Muscle of leg (tissue), 3 donors: ENCODE measurements at regions not wholly inside any gene's neighbourhood (a gene's known extent, or its start where the extent isn't known, plus 50 kb on each side); places are given as distances from the start of the nearest gene placed in this dataset.

Source experiments
- DNase-seq: peaks from one replicate; pipeline ENCODE4 v3.0.0; 2013
- H3K27ac ChIP-seq: one replicate; pipeline ENCODE4 v1.5.1; 2013; ENCODE audit warnings: mild to moderate bottlenecking, low read length, control low read depth
- H3K27me3 ChIP-seq: one replicate; pipeline ENCODE4 v1.6.1; 2013; ENCODE audit warnings: low read length; ENCODE audit not compliant: control insufficient read depth, insufficient read depth
- H3K36me3 ChIP-seq: one replicate; pipeline ENCODE4 v1.6.1; 2013; ENCODE audit warnings: low read length; ENCODE audit not compliant: control insufficient read depth, insufficient read depth
- H3K4me1 ChIP-seq: one replicate; pipeline ENCODE4 v1.6.1; 2013; ENCODE audit warnings: low read length; ENCODE audit not compliant: control insufficient read depth, insufficient read depth
- H3K4me3 ChIP-seq: one replicate; pipeline ENCODE4 v1.5.1; 2013; ENCODE audit warnings: low read length, control low read depth
- H3K9me3 ChIP-seq: replicated peaks from 2 replicates; pipeline ENCODE4 v1.6.1; 2013; ENCODE audit warnings: low read depth, low read length; ENCODE audit not compliant: control insufficient read depth
- WGBS: methylation state at CpG from one replicate; pipeline ENCODE4 v1.1.5; 2013; ENCODE audit warnings: missing lambda C conversion rate; ENCODE audit not compliant: insufficient coverage; 5-methylcytosine and 5-hydroxymethylcytosine counted together

DNA sequence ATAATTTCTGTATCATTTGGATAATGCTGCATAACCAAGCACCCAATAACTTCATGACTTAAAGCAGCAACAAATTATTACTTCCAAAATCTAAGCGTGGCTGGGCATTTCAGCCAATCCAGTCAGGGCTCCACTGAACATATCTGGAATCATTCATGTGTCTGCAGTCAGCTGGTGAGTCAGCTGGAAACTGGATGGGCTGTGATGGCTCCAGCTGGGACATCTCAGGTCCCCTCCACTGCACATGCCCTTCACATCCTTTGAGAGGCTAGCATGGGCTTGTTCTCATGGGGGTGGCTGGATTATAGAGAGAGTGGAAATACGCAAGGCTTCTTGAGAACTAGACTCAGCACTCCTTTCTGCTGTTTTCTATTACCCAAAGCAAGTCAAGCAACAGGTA is 961.9 kb downstream of the DIAPH3 start:
- no peaks in the 10 kb centered on the region for H3K4me1 ChIP-seq
- H3K9me3 ChIP-seq = no peaks in the 10 kb centered on the region
- H3K27ac ChIP-seq = no peak overlapping the region
- H3K27me3 ChIP-seq = no peaks in the 10 kb centered on the region
- no peaks in the 10 kb centered on the region for H3K36me3 ChIP-seq
- no CpG with 5 or more reads among the region's 2 CpGs for WGBS
- DNase-seq = no peak
- no peak overlapping the region for H3K4me3 ChIP-seq

DNA sequence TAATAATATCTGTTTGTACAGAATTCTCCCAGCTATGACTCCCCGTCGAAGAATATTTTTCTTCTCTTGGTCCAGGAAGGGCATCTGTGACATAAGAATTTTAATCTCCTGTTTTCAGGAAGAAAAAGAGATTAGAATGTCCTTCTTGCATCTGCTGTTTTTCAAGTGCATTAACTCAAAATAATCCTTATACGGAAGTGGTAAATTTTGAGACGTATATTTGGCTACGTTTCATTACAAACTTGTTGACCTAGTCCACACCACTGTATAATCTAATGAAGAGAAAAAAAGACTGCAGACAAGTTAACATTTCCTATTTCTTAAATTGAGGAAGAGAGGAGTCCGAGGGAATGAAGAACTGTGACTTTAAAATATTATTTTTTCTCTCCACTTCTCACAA is 959.9 kb downstream of the DIAPH3 start:
- Histone ChIP-seq H3K36me3 (no peaks in the 10 kb centered on the region), H3K4me1 (no peaks in the 10 kb centered on the region)
- no CpG with 5 or more reads among the region's 6 CpGs for WGBS

DNA sequence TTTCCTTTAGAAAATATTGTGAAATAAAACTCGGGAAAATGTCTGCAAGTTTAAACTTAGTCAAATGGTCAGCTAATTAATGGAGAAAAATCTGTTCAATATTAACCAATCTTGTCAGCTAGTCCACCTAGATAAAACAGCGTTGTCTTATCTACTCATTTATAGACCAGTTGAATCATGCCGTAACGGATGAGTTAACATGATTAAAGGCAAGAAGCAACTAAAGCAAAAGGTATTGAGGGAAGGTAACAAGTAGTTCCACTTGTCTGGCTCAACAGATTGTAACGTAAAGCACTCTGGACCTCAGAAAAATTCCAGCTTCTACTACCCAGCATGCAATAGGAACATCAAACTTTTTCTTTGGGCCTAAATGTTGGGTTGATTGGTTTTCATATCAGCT is 958.2 kb downstream of the DIAPH3 start:
- DNase-seq = no peak
- Histone ChIP-seq H3K36me3 (no peaks in the 10 kb centered on the region), H3K9me3 (no peaks in the 10 kb centered on the region), H3K4me1 (no peaks in the 10 kb centered on the region), H3K27ac (no peak overlapping the region), H3K27me3 (no peaks in the 10 kb centered on the region), H3K4me3 (no peak overlapping the region)
- no CpG with 5 or more reads among the region's 5 CpGs for WGBS

More for the DNA sequence above, 959.9 kb downstream of the DIAPH3 start:
- Histone ChIP-seq H3K4me3 (no peak overlapping the region), H3K27me3 (no peaks in the 10 kb centered on the region), H3K27ac (no peak overlapping the region), H3K9me3 (no peaks in the 10 kb centered on the region)
- DNase-seq = no peak

DNA sequence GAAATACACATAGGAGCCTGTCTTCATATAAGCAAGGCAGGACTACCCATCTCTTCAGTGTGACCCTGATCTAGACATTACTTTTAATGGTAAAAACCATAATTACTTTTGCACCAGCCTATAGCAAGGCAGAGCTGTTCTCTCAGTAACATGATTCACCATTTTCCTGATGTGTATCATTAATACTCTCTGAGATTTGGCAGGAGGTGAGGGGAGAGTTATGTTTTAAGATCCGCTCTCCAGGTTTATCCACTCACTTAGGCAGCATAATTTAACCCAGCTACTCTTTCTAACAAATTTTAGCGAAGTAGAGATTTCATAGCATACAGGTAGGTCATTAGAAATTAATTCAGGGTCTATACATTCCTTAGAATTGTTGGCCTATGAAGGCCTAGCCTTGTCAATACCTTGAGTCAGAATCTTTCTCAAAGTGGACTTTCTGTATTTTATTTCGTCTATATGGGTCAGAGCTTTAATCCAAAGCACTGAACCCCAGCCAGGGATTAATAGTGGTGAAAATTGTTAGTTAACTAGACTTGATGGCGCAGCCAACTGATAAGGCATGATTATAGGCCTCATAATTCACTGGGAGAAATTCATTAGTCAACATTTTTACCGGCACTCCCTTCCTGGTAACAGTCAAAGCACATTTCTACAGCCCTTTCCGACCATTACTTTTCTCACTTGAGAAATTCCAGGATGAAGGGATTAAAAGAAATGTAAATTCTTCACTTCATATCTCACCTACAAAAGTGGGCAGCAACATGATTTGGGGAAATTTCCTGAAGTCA is 955.1 kb downstream of the DIAPH3 start:
- H3K4me1 ChIP-seq = no peaks in the 10 kb centered on the region
- no peak overlapping the region for H3K27ac ChIP-seq
- no peaks in the 10 kb centered on the region for H3K27me3 ChIP-seq
- DNase-seq = no peak
- 100% methylated on average over 1 of the region's 6 CpGs for WGBS
- no peaks in the 10 kb centered on the region for H3K9me3 ChIP-seq
- H3K4me3 ChIP-seq = no peak overlapping the region
- no peaks in the 10 kb centered on the region for H3K36me3 ChIP-seq

DNA sequence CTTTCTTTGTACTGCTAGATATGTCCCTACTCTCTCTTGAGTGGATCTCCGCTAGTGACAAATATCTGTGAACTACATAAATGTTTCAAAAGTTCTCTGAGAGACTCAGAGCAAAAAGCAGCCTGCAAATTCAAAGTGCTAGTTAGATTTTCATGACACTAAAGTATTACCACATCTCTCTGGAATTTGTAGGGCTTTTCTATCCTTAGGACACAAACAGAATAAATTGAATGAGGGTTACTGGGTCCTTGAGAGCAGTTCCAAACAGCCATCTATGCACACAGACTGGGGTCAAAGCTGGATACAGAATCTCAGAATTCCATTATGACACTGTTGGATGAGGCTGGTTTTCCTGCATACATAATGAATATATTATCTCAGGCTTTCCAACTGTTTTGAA is 953.2 kb downstream of the DIAPH3 start:
- Histone ChIP-seq H3K36me3 (no peaks in the 10 kb centered on the region), H3K4me1 (no peaks in the 10 kb centered on the region), H3K9me3 (no peaks in the 10 kb centered on the region), H3K27me3 (no peaks in the 10 kb centered on the region), H3K27ac (no peak overlapping the region), H3K4me3 (no peak overlapping the region)
- peak; percentile 46 for DNase-seq
- WGBS = no CpG with 5 or more reads among the region's 1 CpG

DNA sequence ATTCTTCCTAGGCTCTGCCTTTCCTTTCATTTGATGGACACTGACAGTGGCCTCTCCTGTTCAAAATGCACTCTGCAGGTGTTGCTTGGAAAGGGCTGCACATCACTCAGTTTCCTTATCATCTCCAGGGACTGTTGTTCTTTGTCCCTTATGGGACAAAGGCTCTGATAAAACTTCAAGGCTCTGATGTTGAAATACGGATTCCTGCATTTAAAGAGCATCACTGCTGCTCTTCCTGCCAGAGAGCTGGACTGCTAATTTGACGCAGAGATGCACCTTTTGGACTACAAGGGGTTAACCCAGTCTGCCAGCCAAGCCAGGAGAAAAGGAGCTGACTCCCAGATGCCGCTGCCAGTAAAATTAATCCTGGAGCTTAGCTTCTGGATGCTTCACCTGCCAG is 952.1 kb downstream of the DIAPH3 start:
- Histone ChIP-seq H3K4me1 (no peaks in the 10 kb centered on the region), H3K27me3 (no peaks in the 10 kb centered on the region), H3K9me3 (no peaks in the 10 kb centered on the region), H3K36me3 (no peaks in the 10 kb centered on the region), H3K27ac (no peak overlapping the region), H3K4me3 (no peak overlapping the region)
- WGBS = 70% methylated on average over 3 of the region's 3 CpGs
- no peak for DNase-seq

DNA sequence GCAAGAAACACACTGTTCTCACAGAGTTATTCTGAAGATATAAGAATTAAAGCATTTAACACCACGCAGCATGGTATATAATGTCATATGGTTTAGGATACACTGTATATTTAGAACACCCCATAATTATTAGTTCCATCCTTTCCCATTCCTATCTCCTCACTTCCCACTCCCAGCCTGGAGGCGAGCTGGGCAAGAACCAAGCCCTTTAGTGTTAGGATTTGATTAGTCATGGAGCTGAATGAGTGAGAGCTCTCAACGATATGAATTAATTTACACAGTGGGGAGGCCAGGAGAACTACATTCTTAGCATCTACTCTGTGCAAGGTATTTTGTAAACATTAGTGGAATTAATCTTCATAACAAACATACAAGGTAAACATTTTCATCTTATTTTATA is 934.3 kb downstream of the DIAPH3 start:
- Histone ChIP-seq H3K27me3 (no peaks in the 10 kb centered on the region), H3K27ac (no peak overlapping the region), H3K36me3 (no peaks in the 10 kb centered on the region), H3K4me3 (no peak overlapping the region), H3K9me3 (no peaks in the 10 kb centered on the region), H3K4me1 (no peaks in the 10 kb centered on the region)
- WGBS = no CpG with 5 or more reads among the region's 3 CpGs
- no peak for DNase-seq

DNA sequence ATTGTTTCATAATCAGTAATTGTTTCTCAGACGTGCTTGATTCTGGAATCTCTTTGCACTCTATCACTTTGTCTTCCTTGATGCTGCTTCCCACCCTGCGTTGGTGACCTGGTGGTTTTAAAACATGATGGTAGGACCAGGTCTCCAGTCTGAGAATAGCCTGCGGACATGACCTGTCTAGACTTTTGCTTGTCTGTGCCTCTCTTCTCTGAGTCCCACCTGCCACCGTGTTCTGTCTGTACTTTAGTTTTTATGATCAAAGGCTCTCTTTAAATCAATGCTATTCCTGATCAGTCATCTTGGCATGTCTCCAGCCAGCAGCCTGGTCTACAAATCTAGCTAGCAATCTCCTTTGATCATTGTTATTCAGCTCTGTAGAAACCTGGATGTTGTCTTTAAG is 933.9 kb downstream of the DIAPH3 start:
- Histone ChIP-seq H3K27ac (no peak overlapping the region), H3K4me3 (no peak overlapping the region), H3K9me3 (no peaks in the 10 kb centered on the region), H3K27me3 (no peaks in the 10 kb centered on the region), H3K36me3 (no peaks in the 10 kb centered on the region), H3K4me1 (no peaks in the 10 kb centered on the region)
- DNase-seq = no peak
- 47% methylated on average over 2 of the region's 4 CpGs for WGBS

DNA sequence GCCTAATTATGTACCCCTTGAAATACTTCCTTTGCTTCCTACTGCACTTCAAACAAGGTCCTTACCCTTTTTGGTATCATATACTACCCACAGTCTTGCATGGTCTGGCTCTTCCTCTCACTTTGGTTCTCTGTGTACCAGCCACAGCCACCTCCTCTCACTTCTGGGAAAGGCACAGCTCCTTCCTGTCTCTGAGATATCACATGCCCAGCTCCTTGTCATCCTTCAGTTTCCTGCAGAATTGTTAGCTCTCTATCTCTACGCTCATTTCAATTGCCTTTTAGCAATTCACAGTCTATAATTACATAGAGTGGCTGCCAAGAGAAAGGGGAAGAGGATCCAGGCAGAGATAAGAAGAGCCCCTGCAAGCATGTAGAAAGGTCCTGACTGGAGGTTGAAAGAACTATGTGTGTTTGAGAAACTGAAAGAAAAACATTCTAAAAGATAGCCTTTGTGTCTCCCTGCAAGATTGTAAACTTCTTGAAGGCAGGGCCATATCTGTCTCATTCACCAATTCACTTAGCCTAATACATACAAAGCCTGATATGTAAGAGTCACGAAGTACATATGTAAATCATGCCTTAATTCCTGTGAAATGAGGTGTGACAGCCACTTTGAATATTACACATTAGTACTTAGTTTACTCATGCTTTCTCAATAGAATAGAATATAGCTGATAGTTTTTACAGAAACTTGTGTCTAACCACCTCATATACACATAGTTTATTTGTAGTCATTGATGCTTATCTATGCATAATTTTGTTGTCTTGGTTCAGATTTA is 933.1 kb downstream of the DIAPH3 start:
- H3K9me3 ChIP-seq = no peaks in the 10 kb centered on the region
- H3K27me3 ChIP-seq = no peaks in the 10 kb centered on the region
- DNase-seq = no peak
- H3K4me1 ChIP-seq = no peaks in the 10 kb centered on the region
- no peak overlapping the region for H3K4me3 ChIP-seq
- no peak overlapping the region for H3K27ac ChIP-seq
- H3K36me3 ChIP-seq = no peaks in the 10 kb centered on the region
- no CpG with 5 or more reads among the region's 2 CpGs for WGBS

DNA sequence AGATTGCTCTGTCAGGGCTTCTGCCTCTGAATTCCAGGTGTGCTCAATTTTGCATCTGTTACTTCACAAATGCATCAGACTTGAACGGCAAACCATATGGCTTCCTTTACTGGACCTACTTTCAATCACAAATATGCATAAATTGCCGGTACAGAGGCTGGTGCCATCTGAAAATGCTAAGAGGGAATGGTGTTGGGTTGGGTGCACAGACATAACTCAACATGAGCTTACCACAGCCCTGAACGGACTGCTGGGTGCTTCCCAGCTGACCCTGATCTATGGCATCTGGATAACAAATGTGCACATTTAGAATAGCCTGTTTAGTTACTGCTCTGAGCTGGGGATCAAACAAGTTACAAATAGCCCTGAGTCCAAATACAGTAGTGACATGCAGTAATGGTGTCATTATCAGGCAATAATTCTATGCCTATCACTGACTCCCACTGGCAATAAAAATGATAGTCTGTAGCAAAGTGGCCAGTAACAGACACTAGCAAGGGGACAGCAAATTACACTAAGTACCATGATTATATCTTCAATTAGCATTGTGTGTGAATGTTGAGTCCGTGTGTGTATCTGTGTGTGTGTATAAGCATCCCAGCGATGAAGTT is 927.3 kb downstream of the DIAPH3 start:
- Histone ChIP-seq H3K27ac (no peak overlapping the region), H3K4me3 (no peak overlapping the region), H3K4me1 (no peaks in the 10 kb centered on the region), H3K9me3 (no peaks in the 10 kb centered on the region), H3K27me3 (no peaks in the 10 kb centered on the region), H3K36me3 (no peaks in the 10 kb centered on the region)
- no CpG with 5 or more reads among the region's 5 CpGs for WGBS
- DNase-seq = no peak
